ENCODE measurements at regions not wholly inside any gene's neighbourhood (a gene's known extent, or its start where the extent isn't known, plus 50 kb on each side); places are given as distances from the start of the nearest gene placed in this dataset.
"Not testable (repeated sequence)": the region's sequence is repeated elsewhere in the genome, so short reads cannot be mapped to it uniquely, and the experiment has no call there.

DNA sequence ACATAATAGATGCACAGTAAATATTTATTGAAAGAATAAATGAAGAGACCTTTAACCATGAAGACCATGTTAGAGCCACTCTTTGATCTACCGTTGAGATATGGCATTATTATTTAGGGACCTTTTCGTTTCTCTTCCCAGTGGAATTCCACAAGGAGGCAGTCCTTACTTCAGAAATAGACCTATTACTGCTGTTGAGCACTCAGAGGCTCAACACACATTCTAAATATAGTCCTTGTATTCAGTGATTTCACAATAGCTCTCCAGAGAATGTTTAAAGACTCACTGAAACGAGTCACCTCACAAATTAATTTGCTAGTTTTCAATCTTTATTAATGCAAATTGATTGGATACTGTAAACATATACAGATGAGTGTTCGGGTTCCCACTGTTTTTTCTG is 603.8 kb downstream of the CDH8 start:
- no peak for DNase-seq (ENCODE audit: low spot score)

DNA sequence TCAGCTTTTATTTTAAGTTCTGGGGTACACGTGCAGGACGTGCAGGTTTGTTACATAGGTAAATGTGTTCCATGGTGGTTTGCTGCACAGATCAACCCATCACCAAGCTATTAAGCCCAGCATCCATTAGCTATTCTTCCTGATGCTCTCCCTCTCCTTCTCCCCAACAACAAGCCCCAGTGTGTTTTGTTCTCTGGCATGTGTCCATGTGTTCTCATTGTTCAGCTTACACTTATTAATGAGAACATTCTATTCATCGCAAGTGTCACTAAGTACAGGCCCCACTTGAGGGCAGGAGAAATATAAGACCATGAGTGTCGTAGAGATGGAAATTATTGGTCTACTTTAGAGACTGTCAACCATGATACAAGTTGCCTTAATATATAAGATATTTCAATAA is 615.1 kb downstream of the CDH8 start:
- no peak for DNase-seq (ENCODE audit: low spot score)

DNA sequence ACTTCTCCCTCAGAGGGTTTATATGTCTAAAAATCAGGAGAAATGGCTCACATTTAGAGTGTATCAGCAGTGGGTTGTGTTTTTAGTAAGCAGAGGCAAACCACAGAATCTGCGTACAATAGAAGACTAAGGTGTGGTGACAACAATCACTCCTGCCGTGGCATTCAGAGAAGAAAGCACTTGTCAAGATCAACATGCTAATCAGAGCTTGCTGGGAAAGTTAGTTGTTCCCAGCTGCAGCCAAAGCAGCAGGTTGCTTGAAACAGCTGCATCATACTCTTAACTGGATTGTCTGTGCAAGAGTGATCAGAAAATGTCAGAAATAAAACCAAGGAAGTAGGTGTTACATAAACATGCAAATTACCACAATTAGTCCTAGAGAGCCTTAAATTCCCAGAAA is 616.4 kb downstream of the CDH8 start:
- no peak for DNase-seq (ENCODE audit: low spot score)

DNA sequence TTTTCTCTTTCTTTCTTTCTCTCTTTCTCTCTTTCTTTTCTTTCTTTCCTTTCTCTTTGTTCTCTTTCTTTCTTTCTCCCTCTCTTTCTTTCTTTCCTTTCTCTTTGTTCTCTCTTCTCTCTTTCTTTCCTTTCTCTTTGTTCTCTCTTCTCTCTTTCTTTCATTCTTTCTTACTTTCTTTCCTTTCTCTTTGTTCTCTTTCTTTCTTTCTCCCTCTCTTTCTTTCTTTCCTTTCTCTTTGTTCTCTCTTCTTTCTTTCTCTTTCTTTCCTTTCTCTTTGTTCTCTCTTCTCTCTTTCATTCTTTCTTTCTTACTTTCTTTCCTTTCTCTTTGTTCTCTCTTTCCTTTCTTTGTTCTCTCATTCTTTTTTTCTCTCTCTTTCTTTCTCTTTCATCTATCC is 617.4 kb downstream of the CDH8 start:
- not testable (repeated sequence) for DNase-seq (ENCODE audit: low spot score)

DNA sequence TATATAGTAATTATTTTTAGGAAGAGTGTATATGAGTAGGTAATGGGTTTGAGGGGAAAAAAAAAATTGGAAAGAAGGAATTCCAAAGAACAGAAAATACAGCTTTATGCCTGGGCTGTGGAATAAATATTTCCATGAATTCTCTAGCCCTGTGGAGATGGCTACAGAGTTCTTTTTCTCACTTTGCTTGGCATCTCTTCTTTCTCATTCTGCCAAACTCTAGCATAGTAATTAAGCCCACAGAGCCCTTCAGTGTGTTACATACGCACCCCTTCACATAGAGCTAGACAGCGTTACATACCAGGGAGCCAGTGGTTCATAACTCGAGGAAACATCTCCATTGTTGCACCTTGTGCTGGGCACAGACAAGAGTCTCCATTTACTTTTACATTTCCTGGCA is 621.1 kb downstream of the CDH8 start:
- DNase-seq (ENCODE audit: low spot score): no peak

DNA sequence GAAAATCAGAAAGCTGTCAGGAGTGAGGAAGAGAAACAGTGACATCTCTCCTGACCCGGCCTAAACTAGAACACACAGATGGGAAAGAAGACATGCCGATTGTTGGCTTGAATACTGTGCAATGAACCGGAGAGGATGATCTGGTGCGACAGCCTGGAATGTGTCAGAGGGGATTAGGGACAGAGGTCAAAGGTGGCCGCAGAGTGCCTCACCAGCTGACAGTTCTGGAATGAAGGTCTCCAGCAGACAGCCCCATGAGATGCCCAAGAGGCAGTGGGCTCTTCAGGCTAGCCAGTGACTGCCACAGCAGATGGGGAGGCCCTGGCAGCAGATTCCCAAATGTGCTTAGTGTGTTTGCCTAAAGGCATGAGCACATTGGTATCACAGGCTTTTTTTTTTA is 623.2 kb downstream of the CDH8 start:
- no peak for DNase-seq (ENCODE audit: low spot score)

DNA sequence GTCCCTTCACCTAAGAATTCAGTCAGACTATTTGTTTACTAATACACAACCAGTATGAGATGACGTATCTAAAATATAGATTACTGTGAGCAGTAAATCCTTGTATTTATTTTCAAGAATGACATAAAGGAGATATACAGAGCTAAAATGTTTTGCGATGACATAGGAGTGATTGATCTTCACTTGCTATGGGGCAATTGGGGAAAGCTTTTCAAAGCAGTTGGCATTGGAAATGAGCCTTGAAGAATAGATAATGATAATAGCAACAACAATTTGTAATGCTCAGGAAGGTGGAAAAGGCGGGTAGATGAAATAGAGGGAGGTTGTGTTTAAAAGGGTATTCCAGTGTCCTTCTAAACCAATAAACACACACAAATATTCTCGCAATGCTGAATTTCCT is 623.7 kb downstream of the CDH8 start:
- DNase-seq (ENCODE audit: low spot score): no peak

DNA sequence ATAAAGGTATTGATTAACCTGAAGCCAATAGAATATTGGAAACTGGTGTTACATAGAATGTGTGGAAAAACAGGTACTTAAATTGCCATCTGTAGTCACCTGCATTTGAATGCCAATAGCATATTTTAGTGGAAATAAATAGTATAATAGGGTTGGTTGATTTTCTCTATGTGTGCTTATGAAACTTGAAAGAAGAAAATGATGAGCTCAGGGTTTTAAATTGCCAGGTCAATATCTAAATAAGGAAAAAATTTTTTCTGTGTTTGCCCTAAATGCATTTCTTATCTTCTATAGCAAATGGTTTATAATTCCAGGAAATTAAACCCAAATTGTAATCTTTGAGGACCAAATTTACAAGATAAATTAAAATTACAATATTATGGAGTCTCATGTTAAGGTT is 626.6 kb downstream of the CDH8 start:
- no peak for DNase-seq (ENCODE audit: low spot score)

DNA sequence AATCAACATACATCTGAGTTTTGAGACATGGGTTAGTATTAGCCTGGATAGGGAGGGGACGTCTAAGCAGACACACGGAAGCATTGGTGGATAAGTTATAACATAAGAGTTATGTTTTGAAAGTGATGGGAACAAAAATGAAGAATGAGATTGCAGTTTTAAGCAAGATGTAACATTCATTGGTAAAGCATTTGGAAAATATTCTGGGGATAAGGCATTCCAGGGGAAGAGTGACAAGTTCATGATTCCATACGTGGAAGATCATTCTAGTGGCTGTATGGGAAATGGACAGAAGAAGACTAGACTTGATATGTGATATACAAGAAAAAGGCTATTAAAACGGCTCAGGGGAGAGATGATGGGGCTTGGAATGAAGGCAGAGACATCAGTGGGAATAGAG is 632.9 kb downstream of the CDH8 start:
- DNase-seq (ENCODE audit: low spot score): no peak

DNA sequence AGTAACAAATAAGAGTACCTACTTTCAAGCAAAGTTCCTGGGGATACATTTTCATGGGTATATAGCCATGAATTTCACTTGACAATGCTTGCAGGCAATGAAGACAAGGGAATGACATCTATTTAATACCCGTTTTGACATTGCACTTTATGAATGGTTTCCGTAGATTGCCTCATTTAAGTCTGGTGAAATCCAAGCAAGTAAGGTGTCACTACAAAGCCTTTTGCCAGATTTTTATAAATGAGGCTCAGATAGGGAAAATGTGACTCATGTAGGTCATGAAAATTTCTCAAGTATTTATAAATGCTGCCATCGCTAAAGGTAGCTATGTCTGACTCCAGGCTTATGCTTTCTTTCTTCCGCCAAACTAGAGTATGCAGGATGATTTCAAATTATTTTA is 644.3 kb downstream of the CDH8 start:
- no peak for DNase-seq (ENCODE audit: low spot score)

DNA sequence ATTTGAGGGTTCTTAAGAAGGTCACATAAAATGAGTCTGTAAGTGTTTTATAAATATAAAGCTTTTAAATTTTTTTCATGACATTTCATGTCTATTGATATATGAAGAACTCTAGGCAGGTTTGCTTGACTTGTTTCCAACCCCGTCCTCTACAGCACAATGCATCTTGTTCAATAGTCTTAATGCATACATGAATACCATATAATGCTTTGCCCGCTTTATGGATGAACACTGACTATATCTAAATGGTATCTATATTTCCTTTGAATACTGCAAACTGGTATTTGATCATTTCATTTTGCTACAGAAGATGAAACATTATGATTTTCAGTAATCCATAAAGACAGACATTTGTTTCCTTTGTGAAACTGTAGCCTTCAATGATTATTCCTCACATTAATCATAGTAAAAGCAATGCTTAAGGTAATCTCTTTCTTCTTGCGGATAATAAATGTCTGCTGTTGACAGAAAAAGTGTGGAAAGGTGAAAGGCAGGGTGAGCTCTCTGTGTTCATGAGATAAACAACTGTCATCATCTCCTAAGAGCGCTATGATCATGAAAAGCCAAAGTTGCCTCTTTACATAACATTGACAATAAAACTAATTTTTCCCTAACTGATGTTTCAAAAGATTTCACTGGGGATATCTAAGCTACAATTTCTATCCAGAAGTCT is 645.1 kb downstream of the CDH8 start:
- no peak for DNase-seq (ENCODE audit: low spot score)

DNA sequence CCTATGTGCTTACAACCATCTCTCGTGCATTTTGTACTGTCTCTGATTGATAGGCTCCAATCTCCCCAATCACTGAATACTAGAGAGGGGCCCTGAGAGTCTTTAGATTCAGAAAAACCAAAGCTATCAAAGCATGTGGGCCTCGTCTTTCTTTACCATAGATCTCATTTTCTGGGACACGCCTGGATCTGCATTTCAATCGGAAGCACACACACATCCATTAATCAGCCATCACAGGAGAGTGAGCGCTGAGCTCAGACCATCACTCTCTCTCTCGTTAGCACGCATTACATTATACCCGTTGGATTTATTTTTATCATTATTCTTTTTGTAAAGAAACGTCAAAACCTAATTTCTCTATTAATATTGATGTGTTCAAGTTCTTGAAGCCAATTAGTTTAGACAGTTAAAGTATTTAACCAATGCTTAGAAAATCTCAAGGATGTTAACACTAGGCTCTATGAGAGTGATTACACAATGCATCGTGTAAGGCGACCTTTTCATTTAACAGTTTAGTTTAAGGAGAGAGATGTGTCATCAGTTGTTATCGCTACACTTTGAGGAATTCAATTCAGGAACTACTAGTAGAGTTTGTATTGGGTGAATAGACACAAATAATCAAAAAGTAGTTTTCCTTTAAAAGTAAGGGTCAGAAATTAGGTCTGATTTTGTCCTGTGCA is 650.7 kb downstream of the CDH8 start:
- no peak for DNase-seq (ENCODE audit: low spot score)

DNA sequence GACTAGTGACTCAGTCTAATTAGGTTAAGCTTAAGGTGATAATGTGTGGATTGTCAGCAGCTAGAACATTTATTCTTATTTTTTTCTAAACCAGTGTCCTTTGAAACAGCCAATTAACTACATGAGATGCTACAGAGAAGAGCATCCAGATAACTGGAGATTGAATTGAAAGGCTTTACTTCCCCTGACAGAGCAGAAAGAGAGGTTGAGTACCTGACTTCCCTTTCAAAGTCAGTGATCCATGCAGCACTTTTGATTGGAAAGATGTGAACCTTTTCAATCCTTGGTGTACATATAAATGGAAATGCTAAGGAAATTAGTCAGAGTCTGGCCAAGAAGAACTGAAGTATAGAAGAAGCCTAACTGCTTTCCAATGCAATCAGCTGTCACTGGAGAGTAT is 653.8 kb downstream of the CDH8 start:
- DNase-seq (ENCODE audit: low spot score): no peak

DNA sequence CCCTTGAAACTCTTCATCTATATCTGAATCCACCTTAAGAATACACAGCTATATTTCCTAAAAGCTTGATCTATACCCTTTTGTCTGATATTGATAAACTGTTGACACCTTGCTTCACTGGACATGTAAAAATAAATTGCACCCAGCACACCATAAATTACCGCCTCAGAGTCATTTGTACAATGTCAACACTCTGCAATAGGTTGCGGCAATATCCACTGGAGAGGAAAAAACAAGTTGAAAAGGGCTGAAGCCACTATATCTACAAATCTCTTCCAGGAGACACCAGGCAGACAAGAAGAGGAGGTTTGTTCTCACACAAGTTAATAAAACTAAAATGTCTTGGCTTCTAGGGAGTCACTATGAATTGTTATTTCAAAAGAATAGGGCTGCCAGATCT is 656.9 kb downstream of the CDH8 start:
- DNase-seq (ENCODE audit: low spot score): no peak

DNA sequence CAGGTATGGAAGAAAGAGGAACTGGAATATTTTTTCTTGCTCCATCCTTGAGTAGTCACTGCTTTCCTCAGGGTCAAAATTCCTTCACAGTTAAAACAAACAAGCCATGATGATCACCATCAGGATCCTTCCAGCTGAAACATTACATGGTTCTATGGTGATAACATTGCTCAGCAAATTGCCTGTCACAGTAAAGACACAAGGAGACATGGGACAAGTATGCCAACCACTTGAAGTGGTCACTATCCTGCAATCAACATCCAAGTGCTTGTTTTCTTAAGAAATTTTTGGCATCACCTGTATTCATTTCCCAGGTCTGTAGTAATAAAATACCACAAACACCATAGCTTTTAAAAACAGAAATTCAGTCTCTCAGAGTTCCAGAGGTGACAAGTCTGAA is 662.2 kb downstream of the CDH8 start:
- no peak for DNase-seq (ENCODE audit: low spot score)

DNA sequence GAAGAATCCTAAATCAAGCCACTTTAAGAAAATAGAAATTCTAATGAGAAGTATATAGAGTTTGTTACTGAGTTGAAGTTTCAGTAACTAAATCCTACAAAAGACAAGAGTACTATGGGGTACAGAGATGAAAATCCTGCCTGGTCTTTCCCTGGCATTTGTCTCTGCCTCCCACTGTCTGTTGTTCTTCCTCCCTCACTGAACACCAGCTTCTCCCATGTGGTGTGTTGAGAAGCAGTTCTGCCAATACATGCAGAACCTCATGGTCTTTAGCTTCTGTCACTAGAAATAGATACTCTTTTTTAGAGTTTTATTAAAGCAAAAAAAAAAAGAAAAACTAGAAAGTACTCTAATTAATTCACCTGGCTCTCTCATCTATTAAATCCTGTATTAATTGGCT is 664.4 kb downstream of the CDH8 start:
- no peak for DNase-seq (ENCODE audit: low spot score)

DNA sequence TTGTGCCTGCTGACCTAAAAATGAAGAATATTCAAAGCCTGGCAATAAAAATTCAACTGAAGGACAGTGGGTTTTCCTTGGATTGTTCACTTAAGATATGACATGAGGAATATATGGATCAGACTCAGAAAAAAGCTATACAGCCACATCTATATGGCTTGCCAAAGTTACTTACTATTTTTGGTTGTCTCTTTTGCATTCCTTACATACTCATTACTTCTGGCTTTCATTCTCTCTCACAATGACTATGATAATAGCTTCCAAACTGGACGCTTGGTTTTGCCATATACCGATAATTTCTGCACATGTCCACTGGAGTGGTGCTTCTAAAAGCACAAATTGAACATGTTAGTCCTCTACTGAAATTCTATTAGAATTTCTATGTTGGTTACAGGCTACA is 664.9 kb downstream of the CDH8 start:
- DNase-seq (ENCODE audit: low spot score): no peak

DNA sequence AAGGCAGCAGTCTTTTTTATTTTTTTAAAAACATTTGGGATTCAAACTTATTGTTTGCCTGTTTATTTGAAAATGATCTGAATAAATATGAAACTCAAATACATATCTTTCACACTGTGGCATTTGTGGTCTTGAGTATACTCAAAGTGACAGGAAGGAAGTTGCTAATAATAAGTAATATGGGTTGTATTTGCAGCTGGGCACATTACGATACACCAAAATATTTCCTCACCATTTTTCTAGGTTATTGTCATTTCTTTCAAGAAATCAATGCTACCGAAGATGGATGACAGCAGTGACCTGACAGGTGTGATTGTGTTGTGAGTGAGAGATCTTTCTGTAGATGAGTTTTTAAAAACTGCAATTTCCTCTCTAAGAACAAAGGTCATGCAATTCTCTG is 665.7 kb downstream of the CDH8 start:
- no peak for DNase-seq (ENCODE audit: low spot score)

DNA sequence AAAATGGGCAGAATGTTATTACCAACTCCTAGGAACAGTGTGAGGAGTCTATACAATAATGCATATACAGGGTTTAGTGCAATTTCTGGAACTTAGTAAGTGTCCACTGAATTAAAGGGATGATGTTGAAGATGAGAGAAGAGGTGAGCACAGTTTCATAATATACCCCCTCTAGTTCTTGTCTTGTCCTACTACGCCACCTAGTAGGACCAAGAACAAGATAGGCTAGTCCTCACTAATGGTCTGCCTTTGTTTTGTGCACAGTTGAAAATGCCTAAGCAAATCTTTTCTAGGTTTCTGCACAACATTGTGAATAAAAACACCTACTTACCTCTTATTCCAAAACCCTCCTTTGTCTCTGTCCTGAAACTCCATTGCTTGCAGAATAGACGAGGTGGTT is 670.2 kb downstream of the CDH8 start:
- DNase-seq (ENCODE audit: low spot score): no peak

DNA sequence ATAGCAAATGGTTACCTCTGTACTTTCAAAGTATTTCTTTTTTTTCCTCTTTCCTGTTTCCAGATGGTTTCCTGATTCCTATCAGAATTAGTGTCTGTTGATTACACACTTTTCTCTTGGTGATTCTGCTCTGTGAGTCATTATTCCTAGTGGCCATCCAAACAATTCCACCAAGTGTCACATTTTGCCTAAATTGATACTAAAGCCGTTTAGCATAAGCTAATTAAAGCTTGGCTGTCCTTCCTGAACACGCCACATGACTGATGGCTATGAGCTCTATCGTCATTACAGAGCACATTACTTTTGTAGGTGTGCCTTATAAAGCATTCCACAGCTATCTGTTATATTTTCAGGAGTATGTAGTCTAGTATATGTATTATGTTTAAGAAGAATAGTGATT is 671.2 kb downstream of the CDH8 start:
- no peak for DNase-seq (ENCODE audit: low spot score)

DNA sequence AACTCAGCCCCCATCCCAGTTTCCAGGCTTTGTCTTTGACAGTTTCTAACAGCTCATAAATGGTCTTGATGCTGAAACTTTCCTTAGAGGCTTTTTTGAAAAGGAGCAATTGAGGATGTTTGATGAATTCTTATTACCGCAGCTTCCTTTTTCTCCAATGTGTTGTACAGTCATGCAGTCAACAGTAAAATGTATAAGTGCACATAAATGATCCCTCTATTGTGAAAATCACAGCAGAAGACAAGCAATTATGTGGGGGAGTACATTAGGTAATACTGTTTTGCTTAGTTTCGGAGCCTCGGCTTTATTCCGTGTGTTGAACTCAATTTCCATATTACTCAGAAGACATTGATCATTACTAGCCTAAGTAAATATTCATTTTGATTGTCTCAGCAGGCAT is 673.7 kb downstream of the CDH8 start:
- no peak for DNase-seq (ENCODE audit: low spot score)

DNA sequence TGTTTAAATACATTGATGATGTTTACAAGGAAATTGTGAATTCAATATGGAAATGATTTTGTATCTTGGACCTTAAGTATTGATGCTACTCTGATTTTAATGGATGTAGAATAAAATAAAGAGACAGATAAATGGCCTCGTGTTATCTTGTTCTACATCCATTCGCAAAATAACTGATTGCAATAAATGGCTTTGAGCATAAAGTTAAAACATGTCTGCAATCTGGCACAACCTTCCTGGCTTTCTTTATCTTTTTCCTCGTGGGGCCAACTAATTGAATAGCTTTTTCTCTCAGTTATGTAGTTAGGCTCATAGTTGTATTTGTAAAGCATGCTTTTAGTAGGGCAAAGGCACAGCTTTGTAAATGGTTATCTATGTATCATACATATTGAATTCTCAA is 691.4 kb downstream of the CDH8 start:
- DNase-seq (ENCODE audit: low spot score): no peak

DNA sequence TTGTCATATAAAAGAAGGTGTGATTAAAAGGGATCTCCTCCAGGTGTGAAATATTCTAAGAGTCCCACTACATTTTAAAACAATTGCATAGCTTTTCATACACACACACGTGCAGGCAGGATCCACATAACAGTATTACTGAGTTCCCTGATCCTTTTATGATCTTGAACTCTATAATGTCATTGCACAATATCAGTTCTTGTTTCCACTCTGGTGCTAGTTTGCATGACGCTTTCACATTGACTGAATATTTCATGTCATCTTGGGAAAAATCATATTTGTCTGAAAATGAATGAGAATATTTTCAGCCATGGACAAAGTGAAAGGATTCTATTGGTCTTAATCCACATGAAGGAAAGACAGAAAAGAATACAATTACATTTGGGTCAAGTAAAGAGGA is 703.8 kb downstream of the CDH8 start:
- no peak for DNase-seq (ENCODE audit: low spot score)

DNA sequence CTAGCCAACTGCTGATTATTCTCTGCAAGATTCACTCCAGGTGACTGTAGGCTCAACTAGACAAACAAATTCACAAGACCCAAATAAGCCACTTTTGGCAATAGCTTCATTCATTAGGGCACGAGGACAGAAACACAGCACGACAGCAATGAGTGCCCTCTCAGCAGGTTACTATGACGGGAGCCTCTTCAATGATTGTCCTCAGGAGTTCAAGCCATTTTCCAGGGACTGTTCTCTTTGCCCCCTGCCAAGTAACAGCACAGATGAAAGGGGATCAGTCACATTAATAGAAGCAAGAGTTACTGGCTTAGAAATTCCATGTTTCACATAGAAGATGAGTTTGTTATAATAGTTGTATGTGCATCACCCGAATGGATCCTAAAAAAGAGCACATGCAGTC is 712.2 kb downstream of the CDH8 start:
- DNase-seq (ENCODE audit: low spot score): no peak

Data from mucosa of gallbladder (tissue), 1 donor.